ENCODE measurements at regions not wholly inside any gene's neighbourhood (a gene's known extent, or its start where the extent isn't known, plus 50 kb on each side); places are given as distances from the start of the nearest gene placed in this dataset.

DNA sequence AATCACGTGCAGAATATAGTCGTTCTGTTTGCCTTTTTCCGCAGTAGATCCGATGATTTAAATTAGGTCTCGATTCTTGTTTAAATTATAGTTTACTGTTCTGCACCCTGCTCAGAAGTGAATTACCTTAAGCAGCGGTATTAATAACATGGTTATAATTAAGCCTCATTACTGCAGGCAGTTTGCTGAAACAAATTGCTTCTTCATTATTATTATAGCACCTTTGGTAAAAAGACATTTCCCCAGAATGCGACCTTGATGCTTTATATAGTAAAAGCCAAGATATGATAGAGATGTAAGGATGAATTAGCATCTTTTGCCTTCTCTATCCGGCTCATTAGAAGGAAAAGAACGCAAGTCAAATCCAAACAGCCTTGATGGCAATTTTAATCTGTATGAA is 625.2 kb upstream of the CADM1 start:
- DNase-seq: no peak

DNA sequence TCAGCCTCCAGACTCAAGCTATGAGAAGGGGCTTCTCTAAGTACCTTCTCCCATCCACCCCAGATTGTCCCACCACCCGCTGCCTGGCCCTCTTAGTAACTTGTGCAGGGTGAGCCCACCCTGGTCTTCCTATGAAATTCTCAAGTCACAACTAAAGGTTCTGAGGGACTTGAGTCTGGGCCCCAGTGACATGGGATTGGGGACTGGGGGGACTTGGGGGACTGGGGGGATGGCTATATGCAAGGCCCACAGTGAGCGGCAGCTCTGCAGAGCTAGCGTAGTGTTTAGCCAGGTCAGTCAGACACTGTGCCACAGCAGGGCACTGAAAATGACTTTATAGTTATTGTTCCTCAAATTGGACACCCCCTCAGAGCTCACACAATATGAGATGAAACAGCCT is 622.3 kb upstream of the CADM1 start:
- DNase-seq: no peak

DNA sequence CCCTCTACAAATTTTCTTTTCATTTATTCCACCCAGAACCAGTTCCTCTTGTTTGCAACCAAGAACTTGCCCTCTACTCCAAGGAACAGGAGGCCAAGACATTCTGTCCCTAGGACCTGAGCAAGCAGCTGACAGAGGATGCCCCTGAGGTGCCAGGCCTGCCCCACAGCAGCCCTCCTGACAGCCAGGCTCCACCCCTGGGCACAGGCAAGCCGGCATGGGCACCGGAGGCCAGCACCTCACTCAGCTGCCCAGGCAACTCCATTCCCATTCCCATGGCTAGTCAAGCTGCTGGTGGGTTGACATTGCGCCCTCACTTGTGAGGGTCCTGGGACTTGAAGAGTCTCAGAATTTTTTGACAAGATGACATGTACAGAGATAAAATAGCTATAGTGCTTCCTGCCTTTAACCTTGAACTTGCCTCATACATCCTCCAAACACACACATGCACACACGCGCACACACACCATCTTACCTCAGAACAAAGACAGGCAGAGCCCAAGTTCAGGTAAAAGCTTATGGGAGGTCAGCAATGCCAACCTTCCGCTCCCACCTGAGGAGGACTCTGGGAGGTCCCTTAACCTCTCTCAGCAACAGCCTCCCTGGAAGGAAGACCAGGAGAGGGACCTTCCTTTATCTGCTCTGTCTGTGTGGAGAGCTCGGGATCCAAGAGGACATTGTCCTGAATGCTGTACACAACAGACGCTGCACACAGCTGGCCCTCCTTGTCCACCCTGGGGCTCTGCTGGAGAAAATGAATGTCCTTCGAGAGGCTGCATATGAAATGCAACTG is 620.9 kb upstream of the CADM1 start:
- no peak for DNase-seq

DNA sequence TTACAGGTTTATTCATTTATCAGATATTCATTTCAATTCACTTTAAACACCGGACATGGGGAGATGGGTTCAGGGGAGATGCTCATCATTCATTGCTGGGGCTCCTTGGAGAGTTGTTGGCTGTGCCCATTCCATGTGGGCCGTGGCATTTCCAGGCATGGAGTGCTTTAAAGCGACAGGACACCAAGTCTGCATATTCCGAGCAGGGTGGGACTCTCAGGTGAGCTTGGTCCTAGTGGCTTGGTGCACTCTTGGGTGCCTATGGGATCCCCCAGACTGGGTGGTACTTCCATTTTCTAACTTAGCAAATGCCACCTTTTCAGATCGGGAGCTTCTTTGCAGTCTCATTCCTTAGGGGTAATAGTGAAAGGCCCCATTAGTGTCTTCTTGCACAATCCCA is 619.5 kb upstream of the CADM1 start:
- no peak for DNase-seq

DNA sequence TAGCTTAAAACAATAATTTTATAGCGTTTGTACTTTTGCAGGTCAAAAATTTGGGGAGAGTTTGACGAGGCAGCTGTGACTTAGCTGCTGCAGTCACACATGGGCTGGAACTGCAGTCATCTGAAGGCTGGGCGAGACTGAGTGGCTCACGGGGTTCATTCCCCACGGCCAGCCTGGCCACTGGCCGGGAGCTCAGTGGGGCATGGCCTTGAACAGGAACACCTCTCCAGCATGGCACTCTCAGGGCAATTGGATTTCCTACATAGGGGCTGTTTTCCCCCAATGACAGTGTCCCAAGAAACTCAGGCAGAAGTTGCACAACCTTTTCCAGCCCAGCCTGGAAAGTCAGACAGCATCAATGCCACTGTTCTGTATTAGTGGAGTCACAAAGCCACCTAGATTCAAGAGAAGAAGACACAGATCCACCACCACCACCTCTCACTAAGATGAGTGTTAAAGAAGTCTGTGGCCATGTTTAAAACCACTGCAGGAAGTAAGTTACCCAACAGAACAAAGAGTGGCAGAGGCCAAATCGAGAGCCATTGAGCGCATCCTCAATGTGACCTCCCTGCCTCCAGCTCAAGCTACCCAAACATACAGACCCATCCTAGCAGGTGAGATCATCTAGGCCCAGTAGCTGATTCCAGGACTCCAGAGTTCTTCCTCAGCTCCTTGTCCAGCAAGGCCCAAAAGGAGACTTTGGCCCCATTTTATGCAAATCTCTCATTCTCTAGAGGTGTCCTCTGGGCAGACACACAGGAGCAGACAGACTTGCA is 618.7 kb upstream of the CADM1 start:
- DNase-seq: no peak

DNA sequence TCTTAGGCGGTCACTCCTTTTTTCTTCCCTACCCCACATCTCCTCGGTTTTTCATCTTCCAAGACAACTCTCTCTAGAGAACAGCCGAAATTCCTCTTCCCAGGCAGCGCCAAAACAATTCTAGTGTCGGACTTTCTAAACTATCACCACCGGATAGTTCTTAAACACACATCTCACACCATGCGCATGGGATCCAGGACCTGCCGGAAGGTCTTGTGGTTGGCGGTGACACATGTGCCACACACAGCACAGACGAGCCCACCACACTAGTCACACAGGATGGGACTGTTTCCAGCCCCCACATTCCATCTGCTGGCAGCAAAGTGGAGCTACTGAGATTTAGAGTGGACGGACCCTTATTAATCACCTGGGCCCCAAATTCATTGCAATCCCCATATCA is 614.9 kb upstream of the CADM1 start:
- no peak for DNase-seq

DNA sequence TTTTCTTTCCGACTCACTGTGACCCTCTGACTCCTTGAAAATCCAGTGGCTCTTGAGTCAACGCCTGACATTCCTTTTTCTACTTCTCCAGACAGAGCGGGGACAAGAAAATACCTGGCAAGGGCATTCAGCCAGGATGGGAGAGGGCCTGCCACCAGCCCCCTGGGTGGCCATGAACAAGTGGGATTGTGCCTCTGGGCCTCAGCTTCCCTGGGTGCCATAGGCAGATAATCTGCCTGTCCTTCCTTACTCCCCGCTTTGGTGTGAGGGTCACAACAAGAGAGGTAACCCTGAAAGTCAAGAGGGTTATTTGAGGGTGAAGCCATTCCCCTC is 613.9 kb upstream of the CADM1 start:
- DNase-seq: no peak

DNA sequence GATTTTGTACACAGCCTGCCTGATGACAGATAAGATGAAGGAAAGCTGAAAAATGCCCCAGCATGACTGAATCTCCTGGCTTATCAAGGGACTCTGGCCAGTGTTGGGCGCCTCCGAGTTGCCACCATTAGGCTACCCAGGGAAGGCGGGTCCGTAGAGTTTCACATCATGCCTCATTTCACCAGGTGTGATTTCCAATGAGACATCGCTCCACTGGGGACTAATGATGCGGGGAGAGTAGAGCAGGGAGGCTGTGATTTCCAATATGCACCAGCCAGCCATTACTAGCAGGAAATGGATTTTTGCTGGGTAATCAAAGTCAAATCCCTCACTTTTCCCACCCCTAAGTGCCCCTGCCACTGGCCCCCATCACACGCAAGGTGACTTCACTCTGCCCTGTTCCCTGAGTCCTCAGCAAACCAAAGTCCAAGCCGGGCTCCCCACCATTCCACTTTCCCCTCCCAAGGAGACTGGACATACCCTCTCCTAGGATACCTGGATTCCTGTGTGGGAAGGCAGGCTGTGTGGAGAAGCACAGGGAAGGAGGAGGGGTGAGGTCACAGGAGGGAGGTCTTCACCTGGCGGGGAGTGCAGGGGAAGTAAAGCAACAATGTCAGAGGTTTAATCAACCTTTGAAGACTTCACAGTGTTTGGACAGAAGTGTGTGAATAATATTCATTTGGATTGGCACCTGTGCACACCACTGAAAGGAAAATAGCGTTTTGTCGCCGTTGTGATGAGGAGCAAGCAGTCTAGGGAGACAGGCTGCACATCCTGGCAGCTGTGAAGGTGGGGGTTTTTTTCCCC is 613.3 kb upstream of the CADM1 start:
- no peak for DNase-seq

DNA sequence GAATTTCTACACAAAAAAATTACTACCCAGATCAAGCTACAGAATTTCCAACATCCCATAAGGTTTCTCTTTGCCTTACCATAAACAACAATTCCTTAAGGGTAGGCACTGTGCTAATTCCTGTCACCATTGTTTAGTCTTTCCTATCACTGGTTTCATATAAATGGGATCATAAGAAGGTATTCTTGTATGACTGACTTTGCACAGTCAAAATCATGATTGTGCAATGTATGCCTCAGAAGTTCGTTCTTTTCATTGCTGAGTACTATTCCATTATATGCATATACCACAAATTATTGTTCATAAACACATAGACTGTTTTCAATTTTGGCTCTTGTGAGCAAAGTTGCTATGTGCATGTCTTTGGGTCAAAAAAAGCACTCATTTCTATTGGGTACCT is 611.6 kb upstream of the CADM1 start:
- no peak for DNase-seq

DNA sequence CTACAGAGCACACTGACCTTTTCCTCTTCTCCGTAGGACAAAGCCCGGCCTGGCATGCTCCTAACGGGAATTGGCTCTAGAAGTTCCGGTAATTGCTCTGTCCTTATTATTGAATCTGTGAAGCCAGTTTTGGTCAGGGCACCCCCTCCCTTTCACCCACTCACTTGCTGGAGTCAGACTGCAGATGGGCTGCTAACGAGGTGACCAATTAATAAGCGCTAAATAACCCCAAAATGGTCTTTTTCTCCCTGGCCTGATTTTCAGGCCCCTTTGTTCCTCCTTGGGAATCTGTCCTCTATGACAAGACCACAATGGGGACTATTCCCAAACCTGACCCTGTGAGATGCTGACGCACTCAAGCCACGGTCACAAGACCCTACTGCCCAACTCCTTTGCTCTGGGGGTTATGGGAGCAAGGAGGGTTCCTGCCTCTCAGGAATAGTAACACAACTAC is 610.0 kb upstream of the CADM1 start:
- DNase-seq: no peak

DNA sequence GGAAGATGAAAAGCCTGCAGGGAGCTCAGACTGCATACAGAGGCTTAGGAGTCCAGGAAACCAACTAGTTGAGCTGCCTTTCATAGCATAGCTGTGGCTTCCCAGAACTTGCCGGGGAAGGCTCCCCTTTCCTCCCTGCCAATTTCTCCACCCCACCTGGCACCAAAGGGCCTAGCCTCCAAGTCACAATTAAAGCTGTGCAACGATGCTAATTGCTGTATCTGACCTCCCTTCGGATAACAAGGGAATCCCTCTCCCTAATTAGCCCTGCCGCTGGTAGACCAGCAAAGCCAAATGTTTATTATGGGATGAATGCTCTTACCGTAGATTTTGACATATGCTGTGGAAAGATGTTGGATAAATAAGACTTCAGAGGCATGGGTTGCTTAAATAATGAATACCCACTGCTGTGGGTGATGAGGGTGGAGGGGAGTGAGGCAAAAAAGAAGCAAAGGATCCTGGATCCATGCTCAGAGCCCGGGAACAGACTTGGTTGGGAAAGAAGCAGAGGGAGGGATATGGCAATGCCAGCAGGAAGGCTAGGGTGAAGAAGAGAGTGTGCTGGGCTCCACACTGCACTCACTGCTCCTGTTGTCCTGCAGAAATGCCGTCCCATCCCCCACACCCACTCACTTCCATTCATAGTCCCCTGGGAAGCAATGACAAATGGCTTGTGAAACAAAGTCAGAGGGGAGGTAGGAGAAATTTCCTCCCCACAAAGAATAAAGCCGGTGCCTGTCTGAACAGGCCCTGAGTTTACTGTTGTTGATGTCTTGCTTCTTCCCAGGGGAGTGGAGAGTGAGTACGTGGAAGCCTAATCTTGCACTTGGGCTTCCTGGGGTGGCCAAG is 608.1 kb upstream of the CADM1 start:
- DNase-seq: peak; percentile 36

DNA sequence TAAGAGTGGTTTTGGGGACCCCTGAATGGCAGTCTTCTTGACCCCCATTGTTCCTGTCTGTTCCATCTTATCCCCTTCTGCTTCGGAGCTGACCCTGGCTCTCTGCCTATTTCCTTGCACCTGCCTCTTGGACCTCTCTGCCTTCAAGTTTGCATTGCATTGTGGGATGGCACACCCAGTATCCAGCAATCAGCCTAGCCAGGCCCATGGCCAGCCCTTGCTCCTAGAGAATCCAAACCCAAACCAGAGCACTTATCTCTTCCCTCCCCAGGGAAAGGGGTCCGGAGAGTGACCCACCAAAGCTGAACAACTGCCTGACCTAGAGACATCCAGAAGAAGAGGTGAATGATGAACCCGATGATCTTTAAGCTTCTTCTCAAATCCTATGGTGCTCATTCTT is 607.3 kb upstream of the CADM1 start:
- no peak for DNase-seq

DNA sequence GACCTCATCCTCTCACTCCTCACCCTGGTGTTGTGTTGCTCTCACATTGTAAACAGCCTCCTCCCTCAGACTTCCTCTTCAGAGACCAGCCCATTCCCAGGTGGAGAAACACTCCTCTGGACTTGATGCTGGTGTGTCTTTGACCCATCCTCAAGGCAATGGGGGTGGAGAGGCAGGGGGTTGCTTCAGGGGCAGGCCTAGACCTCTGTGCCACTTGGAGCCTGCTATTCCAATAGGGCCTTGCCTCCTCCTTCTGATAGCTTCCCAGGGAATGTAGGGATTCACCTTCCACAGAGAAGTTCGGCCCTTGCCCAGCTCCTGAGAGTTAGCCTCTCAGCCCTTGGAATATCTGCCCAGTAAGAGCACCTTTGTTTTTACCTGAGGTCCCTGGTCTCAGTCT is 606.6 kb upstream of the CADM1 start:
- no peak for DNase-seq

DNA sequence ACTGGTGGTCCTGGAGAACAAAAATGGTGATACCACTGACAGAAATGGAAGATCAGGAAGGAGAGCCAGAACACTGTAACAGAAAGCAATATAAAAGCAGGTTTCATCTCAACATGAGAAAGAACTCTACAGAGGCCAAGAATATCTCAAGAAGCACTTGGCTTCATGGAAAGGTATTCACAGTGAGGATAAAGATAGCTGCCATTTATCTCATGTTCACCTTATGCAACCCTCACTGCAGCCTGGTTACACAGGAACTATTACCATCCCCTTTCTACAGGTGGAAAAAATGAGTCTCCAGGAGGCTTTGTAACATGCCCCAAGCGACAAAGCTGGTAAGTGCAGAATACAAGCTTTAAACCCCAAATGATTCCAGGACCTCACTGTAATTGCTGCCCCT is 606.1 kb upstream of the CADM1 start:
- no peak for DNase-seq

DNA sequence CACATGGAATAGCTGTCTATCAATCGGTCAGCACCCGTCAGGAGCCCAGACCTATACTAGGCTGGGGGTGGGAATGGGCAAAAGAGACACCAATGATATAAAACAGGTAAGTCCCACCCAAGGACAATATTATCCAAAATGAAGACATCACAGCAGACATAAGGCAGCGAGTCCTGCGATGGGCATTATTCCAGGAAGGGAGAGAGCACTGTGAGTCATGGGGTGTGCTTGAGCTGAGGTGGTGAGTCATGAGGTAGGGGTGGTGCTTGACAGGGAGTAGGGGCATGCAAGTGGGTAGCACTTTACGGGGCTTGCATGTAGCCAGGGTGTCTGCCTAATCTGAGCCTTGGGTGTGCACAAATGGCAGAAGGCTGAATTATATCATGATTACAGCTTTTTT is 605.0 kb upstream of the CADM1 start:
- no peak for DNase-seq

DNA sequence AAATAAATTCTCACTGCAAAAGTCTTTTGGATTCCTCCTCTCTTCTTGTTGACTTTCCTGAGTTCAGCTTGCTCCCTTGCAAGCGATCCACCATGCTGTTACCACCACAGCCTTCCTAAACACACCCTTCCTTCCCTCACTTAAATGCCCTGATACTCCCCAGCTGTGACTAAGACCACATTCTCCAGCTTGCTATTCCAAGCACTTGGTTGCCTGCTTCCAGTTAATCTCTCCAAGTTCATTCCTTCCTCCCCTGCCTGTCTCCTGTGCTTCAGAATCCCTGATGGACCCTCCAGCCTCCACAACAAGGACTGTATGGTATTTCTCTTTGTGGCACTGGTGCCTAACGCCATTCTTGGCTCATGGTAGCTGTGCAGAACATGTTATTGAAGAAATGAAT is 603.9 kb upstream of the CADM1 start:
- no peak for DNase-seq

DNA sequence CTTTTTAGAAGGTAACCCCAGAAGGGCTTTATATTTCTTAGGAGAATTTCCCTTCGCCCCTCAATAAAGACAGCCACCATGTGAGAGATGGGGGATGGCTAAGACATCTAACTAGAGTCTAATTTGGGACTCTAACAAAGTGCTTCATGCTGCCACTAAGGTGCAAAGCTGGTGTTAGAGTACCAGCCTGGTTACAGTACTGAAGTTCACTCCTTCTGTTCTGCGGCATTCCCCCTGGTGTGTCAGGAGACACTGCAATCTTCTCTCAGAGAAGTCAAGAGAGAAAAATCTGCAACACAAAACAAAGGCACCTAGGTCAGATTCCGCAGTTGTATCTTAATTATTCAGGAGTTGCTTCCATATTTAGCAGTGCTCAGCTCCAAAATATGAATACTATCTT is 603.0 kb upstream of the CADM1 start:
- DNase-seq: no peak

DNA sequence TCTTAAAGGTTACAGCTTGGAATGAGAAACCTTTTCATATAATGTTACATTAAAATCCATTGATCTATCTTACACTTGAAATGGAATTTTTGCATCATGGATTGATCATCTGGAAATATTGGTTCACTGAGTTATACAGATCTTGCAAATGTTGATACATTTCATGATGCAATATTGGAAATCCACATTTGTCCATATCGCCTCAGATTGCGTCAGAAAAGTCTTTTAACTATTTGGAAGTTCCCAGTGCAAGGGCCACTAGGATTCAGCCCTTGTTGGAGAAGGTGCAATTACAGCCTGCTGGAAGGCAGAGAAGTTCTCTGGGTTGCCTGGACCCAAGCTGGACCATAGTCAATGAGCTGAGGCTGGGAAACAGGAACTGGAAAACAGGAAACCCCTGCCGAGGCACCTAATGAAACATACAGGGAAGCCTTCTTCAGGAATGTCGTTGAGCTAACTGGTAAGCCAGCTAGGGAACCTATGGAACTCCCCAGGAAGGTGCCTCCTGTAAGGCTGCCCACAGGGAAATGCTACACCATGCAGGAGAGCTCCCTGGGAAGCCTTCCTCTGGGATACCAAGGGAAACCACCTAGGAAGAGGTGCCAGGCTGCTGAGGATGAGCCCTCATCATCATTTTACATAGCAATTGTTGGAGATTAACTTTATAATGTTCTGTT is 600.4 kb upstream of the CADM1 start:
- DNase-seq: no peak

DNA sequence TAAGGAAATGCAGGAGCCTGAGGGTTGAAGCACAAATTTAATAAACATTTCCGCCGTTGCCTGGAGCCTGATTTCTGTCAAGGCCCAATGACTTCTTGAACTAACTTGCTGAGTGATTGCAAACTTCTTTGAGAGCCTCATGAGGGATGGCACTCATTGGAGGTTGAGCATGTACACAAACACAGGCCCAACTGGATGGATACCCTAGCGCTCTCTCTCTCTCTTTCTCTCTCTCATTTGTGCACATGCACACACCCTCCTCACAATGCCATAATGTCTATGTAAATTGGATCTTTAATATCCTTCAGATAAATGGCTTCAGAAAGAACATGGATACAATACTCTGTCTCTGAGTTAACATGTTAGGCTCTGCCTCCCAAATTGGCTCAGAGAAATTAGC is 597.7 kb upstream of the CADM1 start:
- no peak for DNase-seq

DNA sequence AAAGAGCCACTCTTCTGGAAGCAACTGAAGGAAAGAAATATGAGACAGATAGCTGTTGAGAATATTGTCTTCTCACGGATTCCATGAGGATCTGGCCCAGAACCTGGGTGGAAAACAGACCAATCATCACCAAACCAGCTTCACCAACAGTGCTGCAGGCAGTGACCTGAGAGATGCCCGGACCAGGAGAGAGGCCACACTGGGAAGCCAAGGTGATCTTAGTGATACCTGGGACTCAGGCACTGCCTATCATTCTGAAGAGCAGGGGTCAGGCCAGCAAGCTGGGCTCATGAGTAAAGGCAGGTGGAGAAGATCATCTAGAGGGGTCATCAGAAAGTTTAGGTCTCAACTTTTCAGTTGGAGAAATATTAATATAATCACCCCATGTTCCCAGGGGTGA is 595.8 kb upstream of the CADM1 start:
- DNase-seq: no peak

DNA sequence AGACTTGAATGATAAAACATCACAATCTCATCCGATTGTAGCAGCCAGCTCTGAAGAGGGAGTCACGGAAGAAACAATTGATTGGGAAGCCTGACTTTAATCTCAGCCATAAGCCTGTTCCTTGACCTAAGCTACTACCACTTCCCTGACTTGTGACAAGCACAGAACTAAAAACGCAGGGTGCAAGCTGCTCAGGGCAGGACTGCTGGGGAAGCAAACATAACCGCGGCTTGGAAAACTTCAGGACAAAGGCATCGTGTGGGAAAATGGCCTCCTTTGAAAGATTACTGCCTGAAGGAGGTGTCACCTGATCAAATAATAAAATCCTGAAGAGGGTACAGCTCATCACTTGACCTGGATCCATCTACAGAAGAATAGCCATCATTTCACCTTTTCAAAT is 595.3 kb upstream of the CADM1 start:
- no peak for DNase-seq

DNA sequence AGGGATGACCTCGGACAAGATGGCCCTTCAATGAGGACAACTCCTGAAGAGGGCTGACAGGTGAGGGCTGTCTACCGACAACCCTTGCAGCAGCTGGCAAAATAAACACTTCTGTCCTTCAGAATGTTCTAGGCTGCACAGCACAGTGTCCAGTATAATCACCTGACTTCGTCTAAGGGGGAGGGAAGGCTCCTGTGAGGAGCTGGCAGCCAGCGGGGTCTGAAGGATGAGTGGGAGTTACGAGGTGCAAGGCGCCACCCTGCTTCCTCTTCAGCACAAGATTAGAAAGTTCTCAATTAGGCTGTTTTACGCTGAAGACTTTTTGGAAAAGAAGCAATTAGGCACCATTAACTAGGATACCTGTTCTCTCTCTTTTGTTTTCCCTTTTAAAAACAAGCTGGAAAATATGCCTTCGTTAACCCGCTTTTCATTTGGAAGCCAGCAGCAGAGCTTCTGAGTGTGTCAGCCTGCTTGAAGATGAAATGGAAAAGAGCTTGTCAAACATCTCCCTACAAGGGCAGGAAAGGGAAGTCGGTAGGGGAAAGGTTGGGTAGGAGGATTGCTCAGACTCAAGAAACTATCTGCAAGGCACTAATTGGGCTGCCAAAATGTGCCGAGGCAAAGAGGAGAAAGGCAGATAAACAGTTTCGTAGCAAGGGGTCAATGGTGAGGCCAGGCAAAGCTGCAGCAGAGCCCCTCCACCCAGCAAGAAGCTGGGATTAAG is 592.2 kb upstream of the CADM1 start:
- DNase-seq: no peak
